ENCODE measurements at regions not wholly inside any gene's neighbourhood (a gene's known extent, or its start where the extent isn't known, plus 50 kb on each side); places are given as distances from the start of the nearest gene placed in this dataset.

DNA sequence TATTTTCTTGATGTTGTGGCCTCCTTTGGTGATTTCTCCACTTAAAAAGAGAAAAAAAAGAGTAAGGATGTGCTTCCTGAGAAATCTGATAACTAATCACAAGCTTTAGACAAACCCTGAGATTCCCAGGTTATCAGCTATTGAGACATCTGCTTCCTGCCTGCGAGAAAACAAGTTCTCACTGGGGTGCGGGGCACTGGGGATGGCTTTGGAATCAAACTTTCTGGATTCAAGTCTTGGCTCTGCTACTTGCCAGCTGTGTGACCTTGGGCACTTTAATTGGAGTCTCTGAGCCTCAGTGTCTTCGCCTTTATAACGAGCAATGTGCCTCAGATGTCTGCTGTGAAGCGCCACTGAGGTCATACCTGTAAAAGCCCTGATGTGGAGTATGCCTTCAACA, 152.5 kb upstream of the NAV2 start:
- DNase-seq (ENCODE audit: low read depth): no peak

DNA sequence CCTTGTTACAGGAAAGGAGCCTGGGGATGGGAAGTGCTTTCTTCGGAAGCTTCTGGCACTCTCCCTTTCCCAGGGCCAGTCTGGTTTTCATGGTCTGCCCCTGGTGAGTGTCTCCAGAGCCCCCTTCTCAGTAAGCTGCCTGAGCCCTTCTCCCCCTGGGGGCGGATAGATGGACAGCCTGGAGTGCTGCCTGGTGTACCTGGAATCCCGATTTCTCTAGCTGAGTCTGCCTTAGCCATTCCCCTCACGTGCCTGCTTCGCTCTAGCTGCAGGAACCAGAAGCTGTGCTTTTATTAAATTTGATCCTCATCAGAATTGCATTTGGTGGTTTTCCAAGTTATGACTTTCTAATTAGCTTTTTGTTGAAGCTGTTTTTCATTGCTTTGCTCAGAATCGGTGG, 152.9 kb upstream of the NAV2 start:
- DNase-seq (ENCODE audit: low read depth): no peak

DNA sequence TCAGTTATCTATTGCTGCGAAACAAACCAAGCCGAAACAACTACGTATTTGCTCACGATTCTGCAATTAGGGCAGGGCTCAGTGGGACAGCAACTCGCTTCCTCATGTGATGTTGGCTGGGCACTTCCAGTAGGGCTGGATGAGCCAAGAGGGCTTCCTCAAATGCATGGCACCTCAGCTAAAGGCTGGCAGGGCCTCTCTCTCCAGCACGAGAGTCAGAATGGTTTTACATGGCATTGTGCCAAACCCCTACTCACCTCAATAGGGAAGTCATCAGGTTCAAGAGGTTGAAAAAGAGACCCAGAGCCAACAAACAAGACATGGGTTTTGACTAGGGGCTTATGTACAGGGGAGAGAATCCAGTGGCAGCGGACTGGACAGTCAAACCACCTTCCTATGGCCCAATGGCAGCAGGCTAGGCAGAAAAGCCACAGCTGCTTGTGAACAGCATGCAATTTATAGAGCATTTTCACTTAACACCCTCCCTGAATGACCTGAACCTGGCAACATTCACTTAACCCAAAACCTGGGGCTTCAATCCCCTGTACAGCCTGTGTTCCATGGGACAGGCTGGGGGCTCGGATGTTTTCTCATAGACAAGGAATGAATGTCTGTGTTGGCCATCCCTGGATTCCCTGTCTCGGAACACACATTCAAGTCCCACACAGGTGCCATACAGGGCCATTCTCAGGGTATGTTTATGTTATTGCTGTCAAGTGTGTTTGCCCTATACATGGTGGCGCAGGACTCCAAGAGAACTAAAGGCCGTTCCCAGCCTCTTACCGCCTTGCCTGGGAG, 154.2 kb upstream of the NAV2 start:
- no peak for DNase-seq (ENCODE audit: low read depth)

DNA sequence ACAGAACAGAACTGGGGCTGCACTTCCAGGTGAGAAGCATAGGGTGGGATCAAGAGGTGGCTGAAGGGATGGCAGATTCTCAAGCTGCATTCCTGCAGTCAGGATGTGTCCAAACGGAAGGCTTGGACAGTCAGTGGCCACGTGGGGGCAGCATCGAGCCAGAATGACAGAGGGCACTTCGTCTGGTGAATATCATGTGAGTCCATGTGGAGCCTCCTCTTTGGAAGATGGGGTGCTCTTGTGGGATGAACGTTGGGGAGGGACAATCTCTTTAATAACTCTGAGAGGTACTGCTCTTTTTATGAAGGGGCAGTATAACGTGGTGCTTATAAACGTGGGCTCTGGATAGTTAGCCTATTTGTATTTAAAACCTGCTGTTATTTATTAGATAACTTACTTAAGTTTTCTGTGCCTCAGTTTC, 154.9 kb upstream of the NAV2 start:
- DNase-seq (ENCODE audit: low read depth): peak; percentile 69

DNA sequence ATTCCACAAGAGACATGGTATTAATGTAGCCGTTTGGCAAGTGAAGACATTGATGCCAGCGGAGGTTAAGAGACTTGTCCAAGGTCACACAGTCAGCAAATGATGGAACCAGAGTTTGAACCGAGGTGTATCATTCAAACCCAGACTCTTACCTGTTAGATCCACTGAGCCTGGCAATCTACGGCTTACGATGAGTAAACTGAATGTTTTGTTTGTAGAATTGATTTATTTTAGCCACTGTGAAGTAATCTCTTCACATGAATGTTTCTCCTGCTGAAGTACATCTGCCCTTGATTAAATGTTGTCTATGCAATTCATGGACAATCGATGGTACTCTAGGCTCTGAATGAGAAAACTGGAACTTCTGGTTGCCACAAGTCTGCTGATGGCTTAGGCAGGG, 155.5 kb upstream of the NAV2 start:
- DNase-seq (ENCODE audit: low read depth): no peak

DNA sequence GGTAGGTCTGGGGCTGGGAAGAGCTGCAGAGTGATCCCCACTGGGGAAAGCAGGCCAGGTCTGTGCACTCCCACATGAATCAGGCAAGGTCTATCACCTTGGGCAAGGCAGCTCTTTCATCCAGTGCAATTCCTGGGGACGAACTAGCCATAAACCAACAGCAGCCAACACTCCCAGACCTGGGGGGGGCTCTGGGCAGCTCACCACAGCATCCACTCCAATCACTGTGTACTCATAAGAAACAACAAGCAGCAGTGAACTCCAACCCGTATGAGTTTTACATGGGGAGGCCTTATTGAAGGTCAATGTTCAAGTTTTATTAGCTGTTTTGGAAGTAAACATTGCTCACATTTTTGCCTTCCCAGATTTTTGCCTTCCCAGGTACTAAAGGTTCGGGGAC, 157.4 kb upstream of the NAV2 start:
- DNase-seq (ENCODE audit: low read depth): no peak

DNA sequence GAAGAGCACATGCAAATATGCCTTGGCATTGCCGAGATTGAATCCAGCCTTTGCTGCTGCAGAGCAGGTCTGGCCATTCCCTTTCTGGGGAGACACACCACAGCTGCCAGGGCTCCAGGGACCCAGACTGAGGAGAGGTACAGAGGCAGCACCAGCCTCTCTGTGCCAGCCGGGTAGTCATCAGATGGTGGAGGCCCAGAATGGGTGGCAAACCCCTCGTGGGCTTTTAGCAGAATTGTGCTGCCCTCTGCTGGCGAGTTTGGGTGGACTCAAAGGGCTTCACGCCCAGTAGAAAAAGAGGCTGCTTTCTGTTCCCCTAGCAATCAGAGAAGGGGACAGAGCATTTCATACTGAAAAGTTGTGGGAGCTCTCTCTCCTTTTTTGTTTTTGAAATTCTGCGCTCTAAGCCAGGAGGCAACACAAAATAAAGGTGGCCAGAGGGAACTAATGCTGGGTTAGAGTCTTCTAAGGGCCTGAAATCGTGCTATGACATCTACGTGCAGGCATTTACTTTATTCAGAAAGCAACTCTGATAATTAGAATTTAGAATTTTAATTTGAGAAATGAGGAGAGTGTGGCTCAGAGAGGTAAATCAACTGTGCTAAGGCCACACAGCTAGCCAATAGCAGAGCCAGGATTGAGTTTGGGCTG, 158.8 kb upstream of the NAV2 start:
- DNase-seq (ENCODE audit: low read depth): peak; percentile 65

DNA sequence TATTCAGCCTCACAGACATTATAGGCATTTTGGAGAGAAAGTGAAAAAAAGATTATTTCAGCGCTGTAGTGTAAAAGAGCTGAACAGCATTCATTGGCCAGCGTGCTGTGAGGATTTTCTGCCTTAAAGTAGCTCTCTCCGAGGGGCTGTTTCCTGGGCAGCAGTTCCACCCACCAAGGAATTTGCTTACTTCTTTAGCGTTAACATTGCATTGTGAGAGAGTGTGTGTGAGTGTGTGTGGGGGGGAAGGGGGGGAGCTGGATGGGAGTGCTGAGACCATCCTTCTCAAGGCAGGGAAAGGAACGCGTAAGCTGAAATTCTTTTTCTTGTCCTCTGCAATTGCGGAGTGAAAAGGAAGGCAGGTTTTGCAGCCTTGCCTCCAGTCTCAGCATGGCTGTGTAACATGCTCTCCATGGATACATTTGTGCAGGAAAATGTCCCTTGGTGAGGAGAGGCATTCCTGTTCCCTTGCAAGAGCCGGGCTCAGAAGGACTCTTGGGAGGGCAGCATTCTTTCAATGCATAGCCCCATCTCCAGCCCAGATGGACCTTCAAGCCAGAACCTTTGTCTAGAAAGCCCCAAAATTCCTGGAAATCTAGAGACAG, 159.9 kb upstream of the NAV2 start:
- no peak for DNase-seq (ENCODE audit: low read depth)

DNA sequence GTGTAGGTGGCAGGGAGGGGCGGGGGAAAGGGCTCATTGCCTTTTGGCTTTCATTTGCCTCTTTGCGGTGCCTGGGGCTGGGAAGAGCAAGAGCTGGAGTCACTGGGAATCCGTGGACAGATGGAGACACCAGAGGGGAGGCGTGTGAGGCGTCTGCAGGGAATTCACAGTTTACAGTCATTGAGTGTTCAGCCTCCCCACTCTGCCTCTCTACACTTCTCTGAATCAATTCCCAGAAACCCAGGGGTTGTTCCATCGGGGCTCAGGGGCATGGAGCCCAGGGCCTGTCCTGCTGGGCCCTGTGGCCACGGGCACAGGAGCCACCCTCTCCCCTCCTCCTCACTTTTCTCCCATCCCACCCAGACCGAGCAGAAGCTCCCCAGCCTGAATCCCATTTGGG, 160.5 kb upstream of the NAV2 start:
- no peak for DNase-seq (ENCODE audit: low read depth)

DNA sequence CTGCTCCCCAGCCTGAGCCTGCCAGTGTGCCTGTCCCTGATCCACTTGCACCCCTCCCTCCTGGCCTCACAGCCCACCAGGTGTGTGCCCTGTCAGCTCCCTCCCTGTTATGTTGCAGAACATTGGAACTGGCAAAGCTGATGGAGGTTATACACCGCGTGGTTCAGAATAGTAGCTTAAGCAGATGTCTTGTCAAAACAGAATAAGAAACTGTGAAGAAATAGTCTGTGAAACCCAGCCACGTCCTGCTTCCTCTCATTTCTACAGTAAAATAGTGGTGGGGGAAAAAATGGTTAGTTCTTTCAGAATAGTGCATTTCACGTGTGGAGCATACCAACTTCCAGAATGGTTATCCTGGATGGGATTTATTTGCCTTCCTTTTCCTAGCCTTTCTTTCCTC, 161.2 kb upstream of the NAV2 start:
- no peak for DNase-seq (ENCODE audit: low read depth)

DNA sequence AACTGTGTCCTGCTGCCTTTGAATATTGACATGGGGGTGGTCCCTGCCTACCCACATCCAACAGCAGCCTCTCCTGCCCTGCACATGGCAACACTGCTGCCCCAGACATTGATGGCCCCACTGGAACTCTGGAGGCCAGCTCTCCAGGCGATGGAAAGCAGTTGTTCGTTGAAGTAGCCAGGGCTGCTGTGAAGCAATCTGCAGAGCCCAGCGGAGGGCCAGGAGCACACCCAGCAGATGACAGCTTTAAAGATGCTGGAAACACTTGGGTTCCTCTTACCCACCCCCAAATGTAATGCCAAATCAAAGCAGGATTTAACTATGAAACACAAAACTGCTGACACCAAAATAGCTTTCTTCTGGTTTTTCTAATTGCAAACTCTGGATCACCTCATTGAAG, 165.6 kb upstream of the NAV2 start:
- DNase-seq (ENCODE audit: low read depth): no peak

DNA sequence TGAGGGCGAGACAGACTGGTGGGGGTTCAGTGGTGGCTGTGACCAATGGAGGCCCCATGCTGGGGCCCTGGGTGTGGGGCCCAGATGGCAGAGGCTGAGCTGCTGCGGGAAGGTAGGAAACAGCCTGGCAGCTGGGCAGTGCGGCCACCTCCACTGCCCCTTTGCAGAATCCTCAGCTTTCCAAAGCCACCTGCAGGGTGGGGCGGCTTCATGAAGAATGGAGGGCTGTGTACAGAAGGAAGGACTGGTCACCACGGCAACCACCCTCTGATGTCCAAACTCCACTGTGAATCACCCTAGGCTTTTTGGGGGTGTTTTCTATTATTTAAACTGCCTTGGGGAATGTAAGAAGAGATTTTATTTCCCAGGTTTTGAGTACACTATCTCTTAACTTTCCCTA, 166.3 kb upstream of the NAV2 start:
- DNase-seq (ENCODE audit: low read depth): no peak

DNA sequence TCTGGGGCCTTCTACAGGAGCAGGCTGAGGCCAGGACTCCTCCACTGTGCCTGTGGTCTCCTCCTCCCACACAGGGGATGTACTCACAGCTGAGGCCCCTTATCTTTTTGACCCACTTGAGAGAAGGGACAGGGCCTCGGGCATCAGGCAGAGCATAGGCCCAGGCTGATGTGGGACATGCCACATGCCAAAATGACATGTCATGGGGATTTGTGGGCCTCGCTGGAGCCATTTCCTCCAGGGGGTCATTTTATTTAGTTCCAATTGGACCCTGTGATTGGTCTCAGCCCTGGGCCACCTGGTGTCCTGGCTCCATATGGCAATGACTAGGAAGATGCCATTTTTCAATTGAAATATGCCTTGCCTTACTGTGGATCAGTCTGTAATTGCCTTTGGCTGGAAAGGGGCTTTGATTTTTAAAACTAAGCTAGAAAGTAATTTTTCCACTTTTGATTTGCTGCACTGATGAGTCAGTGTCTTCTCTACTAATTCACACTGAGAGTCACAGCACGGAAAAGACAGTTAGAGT, 171.1 kb upstream of the NAV2 start:
- DNase-seq (ENCODE audit: low read depth): no peak

DNA sequence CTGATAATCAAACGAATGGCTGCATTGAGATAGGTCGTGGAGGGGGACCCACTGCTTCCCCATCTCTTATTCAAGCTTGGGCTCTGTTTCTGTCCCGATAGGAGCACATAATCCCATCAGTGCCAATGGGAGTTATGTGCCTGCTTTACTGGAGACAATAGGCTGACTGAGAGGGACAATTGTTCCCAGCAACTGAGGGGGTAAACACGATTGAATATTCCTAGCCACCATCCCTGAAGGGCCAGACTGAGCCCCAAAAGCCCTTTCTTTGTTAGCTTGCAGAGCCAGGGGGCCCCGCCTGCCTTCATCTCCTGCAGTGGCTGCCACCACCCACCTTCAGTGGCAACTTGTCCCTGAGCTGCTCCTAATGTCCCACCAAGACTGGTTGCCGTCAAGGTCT, 172.8 kb upstream of the NAV2 start:
- DNase-seq (ENCODE audit: low read depth): no peak

DNA sequence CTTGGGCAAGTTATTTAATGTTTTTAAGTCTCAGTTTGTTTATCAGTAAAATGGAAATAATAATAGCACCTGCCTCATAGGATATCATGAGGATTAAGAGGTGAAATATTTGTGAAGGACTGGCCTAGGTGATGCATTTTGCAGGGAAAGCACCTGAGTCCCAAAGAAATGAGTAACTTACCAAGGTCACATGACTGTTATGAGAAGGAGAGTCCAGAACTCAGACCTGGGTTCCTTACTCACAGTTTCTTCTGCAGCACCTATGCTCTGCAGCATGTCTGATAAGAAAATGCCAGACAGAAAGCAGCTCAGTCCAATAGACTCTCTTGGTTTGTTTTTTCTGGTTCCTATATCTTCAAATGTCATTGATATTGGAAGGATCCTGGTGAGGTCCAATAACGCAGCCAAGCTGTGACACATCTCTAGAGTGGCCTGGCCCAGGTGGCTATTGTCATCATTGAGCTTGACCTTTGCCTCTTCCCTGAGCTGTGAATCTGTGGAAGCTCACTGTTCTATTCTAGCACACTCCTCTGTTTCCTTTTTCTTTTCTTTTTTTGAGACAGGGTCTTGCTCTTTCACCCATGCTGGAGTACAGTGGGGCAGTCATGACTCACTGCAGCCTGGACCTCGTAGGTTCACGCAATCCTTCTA, 174.7 kb upstream of the NAV2 start:
- no peak for DNase-seq (ENCODE audit: low read depth)

DNA sequence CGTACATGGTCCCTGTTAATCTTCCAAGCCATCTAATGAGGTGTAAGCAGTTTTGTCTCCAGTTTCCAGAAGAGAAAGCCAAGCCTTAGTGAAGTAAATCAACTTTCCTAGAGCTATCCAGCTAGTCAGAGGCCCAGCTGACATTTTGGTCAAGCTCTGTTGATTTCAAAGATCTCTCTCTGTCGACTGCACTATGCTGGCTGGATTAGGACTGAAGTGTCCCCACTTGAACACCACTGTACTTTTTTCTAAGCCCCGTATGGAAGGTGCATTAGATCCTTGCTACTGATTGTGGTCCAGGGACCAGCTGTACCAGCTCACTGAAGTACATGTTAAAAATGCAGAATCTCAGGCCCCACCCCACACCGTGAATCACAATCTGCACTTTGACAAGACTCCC, 176.5 kb upstream of the NAV2 start:
- no peak for DNase-seq (ENCODE audit: low read depth)

DNA sequence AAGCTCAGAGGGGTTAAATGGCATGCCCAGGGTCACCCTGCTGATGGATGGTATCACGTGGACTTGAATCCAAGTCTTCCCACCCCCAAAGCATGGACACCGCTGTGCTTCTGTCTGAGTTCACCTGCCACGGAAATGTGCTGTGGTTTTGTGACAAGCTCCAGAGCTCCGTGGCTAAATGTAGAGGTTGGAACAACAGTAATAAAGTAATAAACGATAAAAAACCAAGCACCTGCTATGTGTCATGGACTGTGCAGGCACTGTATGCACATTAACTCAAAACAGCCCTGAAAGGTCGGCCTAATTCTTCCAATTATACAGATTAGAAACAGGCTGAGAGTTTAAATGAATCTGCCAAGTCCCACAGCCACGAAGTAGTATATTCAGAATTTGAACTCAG, 182.1 kb upstream of the NAV2 start:
- DNase-seq (ENCODE audit: low read depth): no peak

DNA sequence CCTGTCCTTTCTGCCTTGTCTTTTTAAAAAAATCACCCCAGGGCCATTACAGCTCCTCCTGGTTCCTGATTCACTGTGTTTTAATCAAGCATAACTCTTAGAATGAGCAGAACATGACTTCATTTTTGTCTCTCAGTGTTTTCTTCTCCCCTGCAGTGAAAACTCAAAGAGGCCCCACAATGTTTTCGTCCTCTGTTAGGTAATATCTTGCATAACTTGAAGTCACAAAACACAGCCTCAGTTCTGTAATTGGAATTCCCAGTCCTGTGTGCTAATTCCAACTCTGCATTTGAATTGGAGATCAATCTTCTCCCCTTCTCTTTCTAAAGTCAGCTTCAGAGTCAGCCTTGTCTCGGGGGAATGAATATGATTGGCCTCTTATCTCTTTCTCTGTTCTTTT, 186.5 kb upstream of the NAV2 start:
- DNase-seq (ENCODE audit: low read depth): no peak

DNA sequence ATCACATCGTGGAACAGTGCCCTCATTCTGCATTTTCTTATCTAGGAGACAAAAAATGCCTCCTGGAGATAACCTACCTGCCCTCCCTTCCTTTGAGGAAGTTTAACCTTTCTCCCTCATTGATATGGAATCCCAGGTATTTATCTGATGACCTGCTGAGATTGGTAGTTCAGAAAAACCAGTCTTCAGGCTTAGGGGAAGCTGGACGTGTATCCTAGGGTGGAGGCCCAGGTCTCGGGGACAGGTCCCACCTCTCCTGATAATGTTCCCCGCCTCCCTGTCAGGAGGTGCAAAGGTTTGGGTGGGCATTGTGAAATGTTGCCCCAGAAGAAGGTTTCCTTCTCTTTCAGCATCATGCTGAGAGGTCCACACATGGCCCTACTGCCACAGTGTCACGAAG, 186.9 kb upstream of the NAV2 start:
- DNase-seq (ENCODE audit: low read depth): no peak

DNA sequence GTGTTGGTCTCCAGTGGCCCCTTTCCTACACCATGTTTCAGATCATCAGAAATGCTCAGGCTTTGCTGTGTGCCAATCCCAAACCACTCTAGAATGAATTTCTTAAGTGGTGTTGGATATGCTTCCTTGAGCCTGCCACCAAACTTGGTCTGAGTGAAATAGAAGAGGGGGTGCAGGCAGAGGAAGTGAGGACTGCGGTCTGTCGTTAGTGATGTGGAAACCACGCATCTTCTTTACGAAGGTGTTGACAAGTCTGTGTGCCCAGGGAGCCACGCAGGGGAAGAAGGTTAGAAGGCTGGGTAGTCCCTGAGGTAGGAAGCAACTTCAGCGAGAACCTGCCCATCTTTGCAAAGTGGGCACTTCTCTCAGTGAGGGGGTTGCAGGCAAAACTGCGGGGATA, 187.4 kb upstream of the NAV2 start:
- no peak for DNase-seq (ENCODE audit: low read depth)

DNA sequence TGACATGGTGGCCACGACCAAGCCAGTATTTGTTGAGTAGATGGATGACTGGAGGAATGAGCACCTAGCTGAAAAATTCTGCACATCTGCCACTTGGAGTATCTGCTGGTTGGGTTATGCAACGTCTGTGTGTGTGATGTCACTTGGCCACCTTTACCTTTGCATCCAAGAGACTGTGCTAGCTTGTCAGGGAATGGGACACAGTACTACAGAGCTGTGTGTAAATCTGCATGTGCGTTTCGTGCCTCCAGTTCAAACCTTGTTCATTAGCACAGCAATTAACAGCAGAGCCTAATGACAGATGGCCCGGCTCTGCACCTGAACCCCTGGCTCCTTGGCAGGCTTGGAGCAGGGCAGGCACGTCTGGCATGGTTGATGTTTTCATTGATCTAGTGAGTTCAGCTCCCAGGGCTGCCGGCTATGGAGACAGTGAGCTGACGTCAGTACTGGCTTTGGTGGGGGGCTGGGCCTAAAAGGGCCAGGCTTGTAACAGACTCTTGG, 188.4 kb upstream of the NAV2 start:
- no peak for DNase-seq (ENCODE audit: low read depth)

DNA sequence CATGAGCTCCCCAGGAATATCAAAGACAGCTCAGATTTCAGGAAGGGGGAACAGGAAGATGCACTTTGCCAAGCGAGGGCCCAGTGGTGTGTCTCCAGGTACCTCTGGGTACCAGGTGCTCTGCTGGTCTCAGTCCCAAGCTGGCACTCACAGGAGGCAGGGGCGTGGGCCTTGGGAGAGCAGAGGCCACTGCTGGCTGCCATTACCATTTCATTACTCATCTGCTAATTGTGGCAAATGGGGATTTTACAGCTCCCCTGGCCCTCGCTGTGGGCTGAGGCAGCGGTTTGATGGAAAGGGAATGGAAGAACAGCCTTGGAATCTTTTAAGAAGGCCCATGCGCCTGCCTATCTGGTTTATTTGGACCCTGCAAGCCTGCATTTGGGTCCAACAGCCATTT, 192.0 kb upstream of the NAV2 start:
- DNase-seq (ENCODE audit: low read depth): no peak
